ENCODE measurements at regions not wholly inside any gene's neighbourhood (a gene's known extent, or its start where the extent isn't known, plus 50 kb on each side); places are given as distances from the start of the nearest gene placed in this dataset.

- TF ChIP-seq YY1 (IDR thresholded peaks at IDR 0.05; ENCODE audit: insufficient read depth, insufficient read length) = no peak
- no peak for TF ChIP-seq ZNF274 (IDR thresholded peaks at IDR 0.05; ENCODE audit: low read depth, low read length)
These were observed 165.4 kb upstream of the CITED2 start for GRCh38 chr6:139539852-139540251.
